NCI-H748 (cell line): ENCODE measurements at regions not wholly inside any gene's neighbourhood (a gene's known extent, or its start where the extent isn't known, plus 50 kb on each side); places are given as distances from the start of the nearest gene placed in this dataset.

ENCODE experiments used
- DNase-seq: peaks from one replicate; lab custom pipeline; 2025; ENCODE audit not compliant: unreplicated experiment; lab: John Stamatoyannopoulos, UW

DNA sequence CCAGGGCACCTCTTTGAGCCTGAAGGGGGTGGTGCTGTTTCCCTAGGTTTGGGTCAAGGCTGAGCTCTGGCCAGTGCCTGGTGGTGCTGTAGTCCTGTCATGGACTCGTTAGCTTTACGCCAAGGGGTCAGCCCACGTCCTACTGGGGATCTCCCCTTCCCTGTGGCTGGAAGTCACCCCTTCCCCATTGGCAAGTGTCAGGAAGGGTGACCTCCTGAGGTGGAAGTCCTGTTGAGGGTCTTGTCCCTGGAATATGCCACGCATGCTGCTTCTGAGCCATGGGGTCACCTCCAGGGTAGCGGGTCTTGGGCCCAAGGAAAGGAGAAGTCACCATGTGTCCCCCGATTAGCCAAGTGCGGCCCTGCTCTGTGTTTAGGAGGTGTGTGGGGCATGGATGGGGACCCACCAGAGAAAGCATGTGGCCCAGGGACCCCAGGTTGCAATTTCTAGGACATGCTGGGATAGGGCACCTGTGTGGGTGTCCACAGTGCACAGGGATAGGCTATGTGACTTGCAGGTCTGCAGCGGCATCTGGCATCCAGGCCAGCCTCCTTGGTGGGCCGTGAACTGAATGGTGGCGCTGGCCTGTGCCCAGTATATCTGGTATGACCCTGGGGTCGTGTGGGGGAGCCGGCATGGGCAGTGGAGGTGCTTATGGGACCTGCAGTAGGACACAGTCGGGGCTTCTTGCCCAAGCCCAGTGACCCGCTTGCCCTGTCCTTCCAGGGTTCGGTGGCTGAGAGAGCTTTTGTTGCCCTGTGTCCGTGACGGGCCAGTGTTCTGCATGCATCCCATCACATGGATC lies 226.7 kb downstream of the SNRPN start:
- DNase-seq: no peak

DNA sequence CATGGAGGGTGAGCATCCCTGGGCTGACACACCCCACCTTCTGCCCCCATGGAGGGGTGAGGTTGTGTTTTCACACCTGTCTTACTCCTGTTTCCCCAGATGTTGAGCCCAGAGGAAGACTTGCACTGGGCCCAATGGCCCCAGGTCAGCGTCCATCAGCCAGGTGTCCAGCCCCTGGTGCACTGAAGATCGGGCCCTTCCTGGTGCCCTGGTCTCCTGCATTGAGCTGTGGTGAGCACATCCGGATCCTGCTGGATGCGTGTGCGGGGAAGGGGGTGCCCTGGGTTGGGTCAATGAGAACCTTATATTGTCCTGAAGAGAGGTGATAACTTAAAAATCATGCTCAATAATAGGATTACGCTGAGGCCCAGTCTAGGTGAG lies 227.3 kb downstream of the SNRPN start:
- no peak for DNase-seq

GRCh38 chr15:25182736-25183445 lies 228.1 kb downstream of the SNRPN start:
- no peak for DNase-seq

GRCh38 chr15:25183581-25184251 lies 228.9 kb downstream of the SNRPN start:
- DNase-seq: no peak

- no peak for DNase-seq
These were observed 229.8 kb downstream of the SNRPN start for GRCh38 chr15:25184356-25185155.

GRCh38 chr15:25185156-25185710 lies 230.4 kb downstream of the SNRPN start:
- DNase-seq: no peak

DNA sequence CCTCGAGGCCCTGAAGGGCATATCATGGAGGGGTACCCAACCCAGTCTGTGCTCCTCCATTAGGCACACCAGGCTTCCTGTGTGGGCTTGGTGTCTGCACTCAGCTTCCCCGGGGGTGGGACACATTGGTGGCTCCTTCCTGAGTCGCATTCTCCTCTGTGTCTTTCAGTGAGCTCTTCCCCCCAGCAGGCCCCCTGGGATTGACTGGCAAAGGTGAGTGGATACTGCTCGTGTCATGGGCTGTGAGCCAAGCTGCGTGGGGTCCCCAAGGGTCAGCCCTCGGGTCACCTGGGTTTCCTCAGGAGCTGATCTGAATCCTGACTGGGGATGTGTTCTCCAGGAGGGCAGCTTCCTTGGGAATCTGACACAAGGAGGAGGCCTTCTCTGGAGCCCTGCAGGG lies 231.0 kb downstream of the SNRPN start:
- no peak for DNase-seq

- no peak for DNase-seq
These were observed 231.6 kb downstream of the SNRPN start for GRCh38 chr15:25186411-25186810.

DNA sequence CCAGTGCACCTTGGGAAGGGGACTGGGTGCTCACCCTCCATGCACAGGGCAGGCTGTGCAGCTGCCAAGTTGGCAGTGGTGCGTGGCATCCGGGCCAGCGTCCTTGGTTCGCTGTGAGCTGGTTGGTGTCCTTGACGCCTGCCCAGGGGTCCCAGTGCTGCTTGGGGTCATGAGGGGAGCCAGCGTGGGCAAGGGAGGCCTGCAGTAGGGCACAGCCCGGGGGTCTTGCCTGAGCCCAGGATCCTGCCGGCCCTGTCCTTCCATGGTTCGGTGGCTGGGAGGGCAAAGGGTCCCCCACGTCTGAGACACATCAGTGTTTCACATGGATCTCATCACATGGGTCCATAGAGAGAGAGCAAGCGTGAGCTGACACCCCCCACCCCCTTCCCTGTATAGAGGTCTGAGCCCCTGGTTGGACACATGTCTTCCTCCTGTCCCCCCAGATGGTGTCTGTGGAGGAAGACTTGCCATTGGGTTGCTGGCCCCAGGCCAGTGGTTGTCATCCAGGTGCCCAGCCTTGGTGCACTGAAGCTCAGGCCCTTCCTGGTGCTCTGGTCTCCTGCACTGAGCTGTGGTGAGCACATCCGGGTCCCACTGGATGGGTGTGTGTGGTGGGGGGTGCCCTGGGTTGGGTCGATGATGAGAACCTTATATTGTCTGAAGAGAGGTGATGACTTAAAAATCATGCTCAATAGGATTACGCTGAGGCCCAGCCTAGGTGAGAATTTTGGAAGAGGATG lies 232.3 kb downstream of the SNRPN start:
- no peak for DNase-seq

GRCh38 chr15:25188051-25188450 lies 233.3 kb downstream of the SNRPN start:
- no peak for DNase-seq

- DNase-seq: no peak
These were observed 233.8 kb downstream of the SNRPN start for GRCh38 chr15:25188551-25189101.

GRCh38 chr15:25189551-25189950 lies 234.8 kb downstream of the SNRPN start:
- no peak for DNase-seq

DNA sequence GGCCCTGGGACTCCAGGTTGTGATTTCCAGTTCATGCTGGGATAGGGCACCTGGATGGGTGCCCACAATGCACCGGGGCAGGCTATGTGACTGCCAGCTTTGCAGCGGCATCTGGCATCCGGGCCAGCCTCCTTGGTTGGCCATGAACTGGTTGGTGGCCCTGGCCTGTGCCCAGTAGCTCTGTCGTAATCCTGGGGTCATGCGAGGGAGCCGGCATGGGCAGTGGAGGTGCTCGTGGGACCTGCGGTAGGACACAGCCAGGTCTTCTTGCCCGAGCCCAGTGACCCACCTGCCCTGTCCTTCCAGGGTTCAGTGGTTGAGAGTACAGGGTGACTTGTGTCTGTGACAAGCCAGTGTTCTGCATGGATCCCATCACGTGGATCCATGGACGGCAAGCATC lies 237.9 kb downstream of the SNRPN start:
- no peak for DNase-seq

DNA sequence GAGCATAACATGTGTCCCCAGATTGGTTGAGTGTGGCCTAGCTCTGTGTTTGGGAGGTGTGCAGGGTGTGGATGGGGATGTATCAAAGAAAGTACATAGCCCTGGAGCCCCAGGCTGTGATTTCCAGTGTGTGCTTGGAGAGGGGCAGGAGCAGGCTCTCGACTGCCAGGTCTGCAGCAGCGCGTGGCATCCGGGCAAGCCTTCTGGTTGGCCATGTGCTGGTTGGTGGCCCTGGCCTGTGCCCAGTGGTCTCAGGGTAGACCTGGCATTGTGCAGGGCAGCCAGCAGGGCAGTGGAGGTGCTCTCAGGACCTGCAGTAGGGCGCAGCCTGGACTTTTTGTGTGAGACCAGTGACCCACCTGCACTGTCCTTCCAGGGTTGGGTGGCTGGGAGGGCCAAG lies 231.5 kb downstream of the UBE3A start:
- DNase-seq: no peak

GRCh38 chr15:25208735-25209134 lies 230.1 kb downstream of the UBE3A start:
- DNase-seq: no peak

GRCh38 chr15:25220834-25221233 lies 218.0 kb downstream of the UBE3A start:
- no peak for DNase-seq

- DNase-seq: no peak
These were observed 214.4 kb downstream of the UBE3A start for GRCh38 chr15:25224396-25224795.

GRCh38 chr15:25226360-25226759 lies 212.5 kb downstream of the UBE3A start:
- DNase-seq: no peak

DNA sequence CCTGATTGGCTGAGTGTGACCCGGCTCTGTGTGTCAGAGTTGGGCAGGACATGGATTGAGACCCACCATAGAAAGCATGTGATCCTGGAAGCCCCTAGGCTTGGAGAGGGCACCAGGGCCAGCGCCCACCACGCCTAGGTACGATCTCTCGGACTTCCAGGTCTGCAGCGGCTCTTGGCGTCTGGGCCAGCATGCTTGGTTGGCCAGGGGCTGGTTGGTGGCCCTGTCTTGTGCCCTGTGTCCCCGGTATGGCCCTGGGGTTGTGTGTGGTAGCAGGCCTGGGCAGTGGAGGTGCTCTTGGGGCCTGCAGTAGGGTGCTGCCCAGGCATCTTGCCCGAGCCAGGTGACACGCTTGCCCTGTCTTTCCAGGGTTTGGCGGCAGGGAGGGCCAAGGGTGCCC lies 210.6 kb downstream of the UBE3A start:
- DNase-seq: no peak

- DNase-seq: no peak
These were observed 208.4 kb downstream of the UBE3A start for GRCh38 chr15:25230442-25230841.
